Neural progenitor cell (in vitro differentiated cells): ENCODE measurements at regions not wholly inside any gene's neighbourhood (a gene's known extent, or its start where the extent isn't known, plus 50 kb on each side); places are given as distances from the start of the nearest gene placed in this dataset.

Source experiments
- DNase-seq: peaks from one replicate; pipeline ENCODE4 v3.0.0-alpha.2; 2016; ENCODE audit warnings: low spot score
- H2AFZ ChIP-seq: fragments of 200-600 bp; sonication (generic); replicated peaks from 2 replicates; pipeline ENCODE4 v1.6.1; 2016; ENCODE audit warnings: antibody characterized with exemption
- H3F3A ChIP-seq: fragments of 200-600 bp; sonication (generic); 2 replicates; pipeline ENCODE4 v1.6.1; 2016; ENCODE audit warnings: antibody characterized with exemption, low read depth
- H3K27ac ChIP-seq: fragments of 200-600 bp; sonication (generic); 2 replicates; pipeline ENCODE4 v1.5.1; 2016; ENCODE audit warnings: mild to moderate bottlenecking
- H3K27me3 ChIP-seq: fragments of 200-600 bp; sonication (generic); 2 replicates; pipeline ENCODE4 v1.6.1; 2016; ENCODE audit warnings: mild to moderate bottlenecking, moderate library complexity
- H3K36me3 ChIP-seq: fragments of 200-600 bp; sonication (generic); 2 replicates; pipeline ENCODE4 v1.5.1; 2016
- H3K4me1 ChIP-seq: fragments of 200-600 bp; sonication (generic); 2 replicates; pipeline ENCODE4 v1.6.1; 2016; ENCODE audit warnings: mixed run types
- H3K4me2 ChIP-seq: fragments of 200-600 bp; sonication (generic); 2 replicates; pipeline ENCODE4 v1.6.1; 2016
- H3K4me3 ChIP-seq: fragments of 200-600 bp; sonication (generic); 2 replicates; pipeline ENCODE4 v1.5.1; 2016
- H3K79me2 ChIP-seq: fragments of 200-600 bp; sonication (generic); 2 replicates; pipeline ENCODE4 v1.6.1; 2016; ENCODE audit warnings: low read depth
- H3K9ac ChIP-seq: fragments of 200-600 bp; sonication (generic); 2 replicates; pipeline ENCODE4 v1.6.1; 2016
- H3K9me3 ChIP-seq: fragments of 200-600 bp; sonication (generic); 2 replicates; pipeline ENCODE4 v1.5.1; 2016; ENCODE audit warnings: low read depth
- H4K20me1 ChIP-seq: fragments of 200-600 bp; sonication (generic); 2 replicates; pipeline ENCODE4 v1.6.1; 2016; ENCODE audit warnings: low read depth
- H3K27ac Mint-ChIP-seq: 3 replicates; pipeline ENCODE4 v1.8.0; 2021; ENCODE audit warnings: mixed read lengths
- H3K27me3 Mint-ChIP-seq: 2 replicates; pipeline ENCODE4 v1.8.0; 2022; ENCODE audit warnings: low read depth, mild to moderate bottlenecking, inconsistent platforms, moderate library complexity, mixed read lengths; ENCODE audit not compliant: insufficient read depth
- H3K36me3 Mint-ChIP-seq: 3 replicates; pipeline ENCODE4 v1.8.0; 2021; ENCODE audit warnings: mixed read lengths
- H3K4me1 Mint-ChIP-seq: 3 replicates; pipeline ENCODE4 v1.8.0; 2021; ENCODE audit warnings: mixed read lengths
- H3K4me3 Mint-ChIP-seq: 3 replicates; pipeline ENCODE4 v1.8.0; 2021; ENCODE audit warnings: mild to moderate bottlenecking, moderate library complexity, mixed read lengths
- H3K9me3 Mint-ChIP-seq: 3 replicates; pipeline ENCODE4 v1.8.0; 2020; ENCODE audit warnings: mixed read lengths
- EZH2 ChIP-seq: fragments of 200-600 bp; sonication (generic); IDR thresholded peaks from 2 replicates; pipeline ENCODE4 v1.6.1; 2017; ENCODE audit warnings: antibody characterized with exemption, mild to moderate bottlenecking, moderate library complexity
- EZH2phosphoT487 ChIP-seq: fragments of 200-600 bp; sonication (generic); IDR thresholded peaks from 2 replicates; pipeline ENCODE4 v1.6.1; 2017; ENCODE audit warnings: antibody characterized with exemption
- TF ChIP-seq, protein P1 (sequence below): fragments of 200-600 bp; sonication (generic); IDR thresholded peaks from 2 replicates; pipeline ENCODE4 v1.5.1; 2017; ENCODE audit warnings: antibody characterized with exemption, mild to moderate bottlenecking

DNA sequence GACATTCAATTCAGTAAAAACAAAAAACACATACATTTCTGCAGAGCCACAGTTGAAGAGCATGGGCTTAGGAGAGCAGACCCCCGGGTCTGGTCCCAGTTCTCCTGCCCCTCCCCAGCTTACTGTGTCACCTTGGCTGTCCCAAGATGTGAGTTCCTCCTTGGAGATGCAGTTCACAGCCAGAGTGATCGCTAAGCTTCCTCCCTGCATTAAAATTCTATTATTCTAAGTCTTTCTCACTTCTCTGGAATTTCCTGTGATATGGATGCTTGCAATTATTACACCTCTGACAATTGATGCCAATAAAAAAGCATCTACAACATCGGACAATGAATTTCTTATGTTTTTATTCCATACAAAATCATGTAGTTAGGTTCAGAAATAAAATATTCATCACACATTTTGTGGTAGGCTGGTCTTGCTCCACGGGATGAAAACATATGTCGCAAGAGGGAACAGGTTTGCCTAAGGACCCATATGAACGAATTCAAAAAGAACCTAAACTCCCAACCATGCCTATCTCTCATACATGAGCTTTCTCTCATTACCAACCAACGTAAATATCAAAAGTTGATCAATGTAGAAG is 328.5 kb upstream of the RUNX1 start:
- Histone ChIP-seq H3K4me3 (no peak overlapping the region), H2AFZ (no peak overlapping the region), H3K9me3 (no peaks in the 10 kb centered on the region), H3K36me3 (no peaks in the 10 kb centered on the region), H3K27ac (no peak overlapping the region), H3F3A (no peaks in the 10 kb centered on the region), H4K20me1 (no peaks in the 10 kb centered on the region), H3K4me2 (no peak overlapping the region), H3K79me2 (no peaks in the 10 kb centered on the region), H3K4me1 (no peaks in the 10 kb centered on the region), H3K9ac (no peak overlapping the region), H3K27me3 (no peaks in the 10 kb centered on the region)
- Mint-ChIP-seq H3K4me3 (no peak overlapping the region), H3K4me1 (no peaks in the 10 kb centered on the region), H3K36me3 (no peaks in the 10 kb centered on the region), H3K27me3 (peaks cover 2% of the 10 kb centered on the region), H3K27ac (no peak overlapping the region), H3K9me3 (no peaks in the 10 kb centered on the region)
- no peak for DNase-seq
- no peak for TF ChIP-seq EZH2phosphoT487
- TF ChIP-seq EZH2 = no peak

DNA sequence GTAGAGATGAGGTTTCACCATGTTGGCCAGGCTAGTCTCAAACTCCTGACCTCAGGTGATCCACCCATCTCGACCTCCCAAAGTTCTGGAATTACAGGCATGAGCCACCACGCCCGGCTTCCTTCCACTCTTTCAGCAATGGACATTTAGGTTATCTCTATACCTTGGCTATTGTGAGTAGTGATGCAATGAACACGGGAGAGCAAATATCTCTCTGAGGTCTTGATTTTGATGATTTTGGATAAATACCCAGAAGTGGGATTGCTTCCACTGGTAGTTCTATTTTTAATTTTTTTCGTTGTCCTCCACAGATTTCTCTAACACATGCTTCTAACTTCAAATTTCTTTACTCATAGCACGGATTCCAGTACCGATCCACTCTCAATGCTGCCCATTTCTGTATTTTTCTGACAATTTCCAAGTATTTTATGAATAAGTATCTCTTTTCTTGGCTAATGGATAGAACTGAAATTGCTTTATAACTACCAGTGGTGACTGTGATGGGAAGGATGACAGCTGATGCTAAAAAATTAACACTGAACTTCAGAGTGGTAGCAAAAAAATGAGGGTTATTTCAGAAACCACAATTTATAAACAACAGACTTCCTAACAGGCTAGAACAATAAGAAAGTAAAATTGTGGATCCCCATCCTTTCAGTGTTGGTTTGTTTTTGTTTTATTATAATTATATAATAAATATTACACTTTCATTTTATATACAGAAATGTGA is 327.5 kb upstream of the RUNX1 start:
- Histone ChIP-seq H3K27ac (no peak overlapping the region), H4K20me1 (no peaks in the 10 kb centered on the region), H3K9me3 (no peaks in the 10 kb centered on the region), H3K4me2 (no peak overlapping the region), H3K4me1 (no peaks in the 10 kb centered on the region), H3K79me2 (no peaks in the 10 kb centered on the region), H3K4me3 (no peak overlapping the region), H2AFZ (no peak overlapping the region), H3K9ac (no peak overlapping the region), H3F3A (no peaks in the 10 kb centered on the region), H3K27me3 (no peaks in the 10 kb centered on the region), H3K36me3 (no peaks in the 10 kb centered on the region)
- DNase-seq = no peak
- TF ChIP-seq, protein P1, sequence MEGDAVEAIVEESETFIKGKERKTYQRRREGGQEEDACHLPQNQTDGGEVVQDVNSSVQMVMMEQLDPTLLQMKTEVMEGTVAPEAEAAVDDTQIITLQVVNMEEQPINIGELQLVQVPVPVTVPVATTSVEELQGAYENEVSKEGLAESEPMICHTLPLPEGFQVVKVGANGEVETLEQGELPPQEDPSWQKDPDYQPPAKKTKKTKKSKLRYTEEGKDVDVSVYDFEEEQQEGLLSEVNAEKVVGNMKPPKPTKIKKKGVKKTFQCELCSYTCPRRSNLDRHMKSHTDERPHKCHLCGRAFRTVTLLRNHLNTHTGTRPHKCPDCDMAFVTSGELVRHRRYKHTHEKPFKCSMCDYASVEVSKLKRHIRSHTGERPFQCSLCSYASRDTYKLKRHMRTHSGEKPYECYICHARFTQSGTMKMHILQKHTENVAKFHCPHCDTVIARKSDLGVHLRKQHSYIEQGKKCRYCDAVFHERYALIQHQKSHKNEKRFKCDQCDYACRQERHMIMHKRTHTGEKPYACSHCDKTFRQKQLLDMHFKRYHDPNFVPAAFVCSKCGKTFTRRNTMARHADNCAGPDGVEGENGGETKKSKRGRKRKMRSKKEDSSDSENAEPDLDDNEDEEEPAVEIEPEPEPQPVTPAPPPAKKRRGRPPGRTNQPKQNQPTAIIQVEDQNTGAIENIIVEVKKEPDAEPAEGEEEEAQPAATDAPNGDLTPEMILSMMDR = no peak
- TF ChIP-seq EZH2 (no peak), EZH2phosphoT487 (no peak)
- no peak overlapping the region for H3K4me3 Mint-ChIP-seq
- H3K4me1 Mint-ChIP-seq = no peaks in the 10 kb centered on the region
- H3K27ac Mint-ChIP-seq = no peak overlapping the region
- no peaks in the 10 kb centered on the region for H3K9me3 Mint-ChIP-seq
- H3K36me3 Mint-ChIP-seq = no peaks in the 10 kb centered on the region
- peaks cover 2% of the 10 kb centered on the region for H3K27me3 Mint-ChIP-seq

DNA sequence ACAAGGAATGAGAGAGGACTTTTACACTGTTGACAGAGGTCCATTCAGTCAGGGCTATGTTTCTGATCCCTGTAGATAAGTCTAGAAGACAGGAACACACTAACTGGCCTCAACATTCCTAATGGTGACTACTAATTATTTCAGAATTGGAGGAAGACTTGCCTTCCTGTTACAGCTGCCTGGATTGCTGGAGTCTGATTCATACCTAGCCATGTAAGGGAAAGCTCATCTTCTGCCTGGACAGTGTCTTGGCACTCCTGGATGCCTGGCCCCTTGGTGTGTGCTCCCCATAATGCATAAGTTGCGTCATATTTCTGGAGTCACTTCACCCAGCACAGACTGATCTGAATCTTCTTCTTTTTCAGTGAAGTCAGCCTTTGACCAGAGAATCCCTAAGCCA is 326.0 kb upstream of the RUNX1 start:
- no peak for TF ChIP-seq EZH2phosphoT487
- TF ChIP-seq EZH2 = no peak
- TF ChIP-seq, protein P1 = no peak
- H3K27me3 Mint-ChIP-seq = peaks cover 2% of the 10 kb centered on the region
- H3K4me1 Mint-ChIP-seq = no peaks in the 10 kb centered on the region
- Histone ChIP-seq H3K9ac (no peak overlapping the region), H2AFZ (no peak overlapping the region), H3K4me1 (no peaks in the 10 kb centered on the region), H3F3A (no peaks in the 10 kb centered on the region), H3K79me2 (no peaks in the 10 kb centered on the region), H4K20me1 (no peaks in the 10 kb centered on the region), H3K36me3 (no peaks in the 10 kb centered on the region), H3K4me2 (no peak overlapping the region), H3K4me3 (no peak overlapping the region), H3K27me3 (no peaks in the 10 kb centered on the region), H3K27ac (no peak overlapping the region), H3K9me3 (no peaks in the 10 kb centered on the region)
- H3K36me3 Mint-ChIP-seq = no peaks in the 10 kb centered on the region
- H3K4me3 Mint-ChIP-seq = no peak overlapping the region
- H3K27ac Mint-ChIP-seq = no peak overlapping the region
- DNase-seq = no peak
- no peaks in the 10 kb centered on the region for H3K9me3 Mint-ChIP-seq

DNA sequence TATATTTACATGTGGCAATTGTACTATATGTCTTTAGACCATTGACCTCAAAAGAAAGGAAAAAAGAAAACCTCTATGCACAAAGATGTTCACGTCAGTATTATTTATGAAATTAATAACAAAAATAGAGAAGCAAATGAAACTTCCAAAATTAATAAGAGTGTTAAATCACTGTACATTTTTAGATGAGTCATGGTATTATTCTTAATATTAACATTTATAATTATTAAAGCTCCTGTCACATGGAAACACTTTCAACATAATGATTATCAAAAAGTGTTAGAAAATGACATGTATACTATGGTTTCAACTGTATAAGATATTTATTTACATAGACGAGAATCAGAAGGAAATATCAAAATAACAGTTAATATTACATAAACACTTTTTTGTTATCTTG is 324.9 kb upstream of the RUNX1 start:
- Mint-ChIP-seq H3K36me3 (no peaks in the 10 kb centered on the region), H3K27ac (no peak overlapping the region), H3K9me3 (no peaks in the 10 kb centered on the region), H3K27me3 (peaks cover 3% of the 10 kb centered on the region), H3K4me3 (no peak overlapping the region), H3K4me1 (no peaks in the 10 kb centered on the region)
- Histone ChIP-seq H3F3A (no peaks in the 10 kb centered on the region), H3K9me3 (no peaks in the 10 kb centered on the region), H2AFZ (no peak overlapping the region), H3K4me3 (no peak overlapping the region), H3K27me3 (no peaks in the 10 kb centered on the region), H3K9ac (no peak overlapping the region), H3K4me1 (no peaks in the 10 kb centered on the region), H4K20me1 (no peaks in the 10 kb centered on the region), H3K36me3 (no peaks in the 10 kb centered on the region), H3K27ac (no peak overlapping the region), H3K4me2 (no peak overlapping the region), H3K79me2 (no peaks in the 10 kb centered on the region)
- no peak for DNase-seq
- TF ChIP-seq EZH2 (no peak), EZH2phosphoT487 (no peak)
- TF ChIP-seq, protein P1 = no peak
